Renal cortex interstitium (tissue), 11 donors: ENCODE measurements at regions not wholly inside any gene's neighbourhood (a gene's known extent, or its start where the extent isn't known, plus 50 kb on each side); places are given as distances from the start of the nearest gene placed in this dataset.

Experiments
- DNase-seq, 11 donors: peaks; one replicate each; pipeline ENCODE4 v3.0.0-alpha.2; 2013; ENCODE audit warnings: low read depth in 9 of 11, low spot score in 4 of 11; ENCODE audit errors: extremely low read depth in 1 of 11

DNA sequence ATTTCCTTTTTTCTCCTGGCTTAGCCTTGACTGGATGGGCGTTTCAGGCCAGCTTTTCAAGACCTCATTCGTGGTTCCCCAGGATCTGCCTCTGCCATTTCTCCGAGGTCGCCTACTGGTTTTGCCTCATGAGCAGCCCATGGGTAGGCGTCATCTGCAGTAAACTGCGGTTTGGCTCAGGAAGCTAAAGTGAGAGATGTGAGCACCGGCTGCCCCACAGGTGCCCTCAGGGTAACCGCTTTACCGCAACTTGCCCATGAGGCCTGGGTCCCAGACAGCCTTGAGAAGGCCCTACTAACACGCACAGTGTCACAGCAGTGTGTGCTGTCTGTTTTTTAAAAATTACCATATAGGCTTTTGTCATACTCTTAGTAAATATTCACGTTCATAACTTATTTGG is 53.4 kb upstream of the TBXT start:
- DNase-seq: no peak
